Coronary artery (tissue), 2 donors: ENCODE measurements at regions not wholly inside any gene's neighbourhood (a gene's known extent, or its start where the extent isn't known, plus 50 kb on each side); places are given as distances from the start of the nearest gene placed in this dataset.
A peak's percentile ranks its signal among the peaks of the same experiment; 100 is the strongest.
"Not testable (repeated sequence)": the region's sequence is repeated elsewhere in the genome, so short reads cannot be mapped to it uniquely, and the experiment has no call there.

Source experiments
- DNase-seq: peaks from one replicate; pipeline ENCODE4 v3.0.0-alpha.2; 2017; ENCODE audit warnings: low spot score
- H3K27ac ChIP-seq, 2 donors: fragments of 200-600 bp; sonication (generic); one replicate each; pipeline ENCODE4 v1.5.1; 2016 to 2019
- H3K4me3 ChIP-seq: fragments of 200-600 bp; sonication (generic); 2 replicates; pipeline ENCODE4 v1.5.1; 2016; ENCODE audit warnings: mild to moderate bottlenecking, moderate library complexity
- CTCF ChIP-seq: fragments of 200-600 bp; sonication (generic); IDR thresholded peaks from one replicate; pipeline ENCODE4 v1.5.1; 2019; ENCODE audit warnings: antibody characterized with exemption

- Histone ChIP-seq H3K27ac (no peak overlapping the region), H3K4me3 (no peak overlapping the region)
- TF ChIP-seq CTCF = no peak
- DNase-seq = peak; percentile 47
These were observed 329.0 kb downstream of the TMEM121 start for GRCh38 chr14:105855246-105855892.

- TF ChIP-seq CTCF = no peak
- DNase-seq = peak; percentile 47
- no peak overlapping the region for H3K27ac ChIP-seq
- no peak overlapping the region for H3K4me3 ChIP-seq
These were observed 329.7 kb downstream of the TMEM121 start for GRCh38 chr14:105855893-105856675.

GRCh38 chr14:105856676-105857219 is 330.4 kb downstream of the TMEM121 start:
- peak; percentile 57 for DNase-seq

GRCh38 chr14:105857220-105857825 is 330.9 kb downstream of the TMEM121 start:
- H3K4me3 ChIP-seq = no peak overlapping the region
- DNase-seq = peak; percentile 57
- TF ChIP-seq CTCF = no peak
- H3K27ac ChIP-seq = no peak overlapping the region

More at GRCh38 chr14:105856676-105857219, 330.4 kb downstream of the TMEM121 start:
- TF ChIP-seq CTCF = no peak
- Histone ChIP-seq H3K4me3 (no peak overlapping the region), H3K27ac (no peak overlapping the region)

GRCh38 chr14:105857826-105858675 is 331.7 kb downstream of the TMEM121 start:
- H3K4me3 ChIP-seq = no peak overlapping the region
- DNase-seq = peak; percentile 33
- no peak for TF ChIP-seq CTCF
- no peak overlapping the region for H3K27ac ChIP-seq

- Histone ChIP-seq H3K27ac (no peak overlapping the region), H3K4me3 (no peak overlapping the region)
- no peak for TF ChIP-seq CTCF
- no peak for DNase-seq
These were observed 332.3 kb downstream of the TMEM121 start for GRCh38 chr14:105858676-105859025.

GRCh38 chr14:105859073-105859716 is 332.8 kb downstream of the TMEM121 start:
- DNase-seq = peak; percentile 38
- not testable (repeated sequence) for H3K4me3 ChIP-seq, H3K27ac ChIP-seq
